HepG2 (cell line): ENCODE measurements at regions not wholly inside any gene's neighbourhood (a gene's known extent, or its start where the extent isn't known, plus 50 kb on each side); places are given as distances from the start of the nearest gene placed in this dataset.

Experiments used
- ATAC-seq: fragments of 200-7000 bp; cut with Tn5 transposase; 3 replicates; pipeline ENCODE4 v1.9.1; 2020; ENCODE audit warnings: mild to moderate bottlenecking, moderate library complexity
- BruUV-seq: library from RNA; stranded (reverse); fragments of 400-500 nt; replicated peaks from 2 replicates; lab custom pipeline; 2021; lab: Mats Ljungman, UMichigan
- CTCF ChIA-PET: fragments of 300-600 bp; formaldehyde crosslinking; extraction: SDS; loops from one replicate; lab custom pipeline; 2021; ENCODE audit warnings: low total read pairs, inconsistent platforms, low intra/inter-chr PET ratio; lab: Yijun Ruan, JAX
- POLR2A ChIA-PET: fragments of 350-600 bp; sonication (Branson Sonifier 250); formaldehyde crosslinking; loops from one replicate; lab custom pipeline; 2020; ENCODE audit warnings: antibody characterized with exemption, inconsistent platforms; lab: Yijun Ruan, JAX
- DNase-seq: peaks from one replicate; pipeline ENCODE4 v3.0.0-alpha.2; 2015; ENCODE audit warnings: low spot score
- FAIRE-seq: peaks from 3 replicates; lab custom pipeline; 2011; peaks lifted over from hg19 to GRCh38; lab: Jason Lieb, UNC
- H2AFZ ChIP-seq: one replicate; pipeline ENCODE4 v1.6.1; 2011; ENCODE audit warnings: low read length, inconsistent platforms
- H3K27ac ChIP-seq: fragments of 300-600 bp; 3 replicates; pipeline ENCODE4 v1.8.0; 2011; ENCODE audit warnings: mixed run types, mild to moderate bottlenecking, mixed read lengths, low read length, inconsistent platforms; ENCODE audit not compliant: insufficient read depth; ENCODE audit errors: extremely low read length
- H3K27me3 ChIP-seq, 2 experiments: fragments of 200-600 bp in 1 of 2; 2 replicates in 1 of 2; 3 replicates in 1 of 2; pipeline versions ENCODE4 v1.6.0 to v1.8.0; 2011; ENCODE audit warnings: low read length in 2 of 2, mild to moderate bottlenecking in 2 of 2, moderate library complexity in 2 of 2, inconsistent platforms in 1 of 2; ENCODE audit not compliant: insufficient read depth in 2 of 2, control insufficient read depth in 1 of 2
- H3K36me3 ChIP-seq, 2 experiments: fragments of 200-600 bp in 1 of 2; replicated peaks in 1 of 2; 2 replicates in 1 of 2; 3 replicates in 1 of 2; pipeline versions ENCODE4 v1.5.1 to v1.8.0; 2011; ENCODE audit warnings: low read length in 2 of 2, inconsistent platforms in 1 of 2; ENCODE audit not compliant: insufficient read depth in 2 of 2, control insufficient read depth in 1 of 2
- H3K4me1 ChIP-seq: 2 replicates; pipeline ENCODE4 v1.5.1; 2012; ENCODE audit warnings: low read length, inconsistent platforms; ENCODE audit not compliant: insufficient read depth
- H3K4me2 ChIP-seq: 2 replicates; pipeline ENCODE4 v1.6.0; 2011; ENCODE audit warnings: low read depth, low read length, inconsistent platforms
- H3K4me3 ChIP-seq, 3 experiments: fragments of 200-600 bp in 1 of 3; sonication (generic), shearing (Covaris generic) in 1 of 3; replicated peaks in 1 of 3; 2 replicates each; pipeline ENCODE4 v1.5.1; 2011 to 2016; ENCODE audit warnings: low read length in 3 of 3, inconsistent platforms in 2 of 3, low read depth in 2 of 3, mild to moderate bottlenecking in 2 of 3, control low read depth in 1 of 3, mixed read lengths in 1 of 3; ENCODE audit not compliant: insufficient read depth in 1 of 3
- H3K79me2 ChIP-seq: one replicate; pipeline ENCODE4 v1.6.1; 2011; ENCODE audit warnings: low read length, inconsistent platforms; ENCODE audit not compliant: insufficient read depth
- H3K9ac ChIP-seq: 2 replicates; pipeline ENCODE4 v1.6.0; 2011; ENCODE audit warnings: mild to moderate bottlenecking, low read depth, low read length, inconsistent platforms; ENCODE audit not compliant: insufficient read depth
- H3K9me3 ChIP-seq: 2 replicates; pipeline ENCODE4 v1.5.1; 2012; ENCODE audit warnings: mild to moderate bottlenecking, low read length
- H4K20me1 ChIP-seq: 2 replicates; pipeline ENCODE4 v1.6.0; 2011; ENCODE audit warnings: inconsistent platforms, mild to moderate bottlenecking, low read length, moderate library complexity; ENCODE audit not compliant: insufficient read depth
- GPN1 ChIP-seq: sonication (generic); formaldehyde crosslinking; IDR thresholded peaks from 2 replicates; pipeline ENCODE4 v1.5.1; 2020; ENCODE audit warnings: missing genetic modification reagents, borderline replicate concordance
- HMG20B ChIP-seq: conservative IDR thresholded peaks from 2 replicates; pipeline ENCODE4 v1.6.1; 2016; ENCODE audit warnings: missing genetic modification reagents, missing compliant biosample characterization
- JUND ChIP-seq: sonication (generic); formaldehyde crosslinking; IDR thresholded peaks from 2 replicates; pipeline ENCODE4 v1.8.0; 2022; ENCODE audit warnings: mild to moderate bottlenecking, missing genetic modification reagents
- SAP130 ChIP-seq: IDR thresholded peaks from 2 replicates; pipeline ENCODE4 v1.6.1; 2016; ENCODE audit warnings: low read depth
- TAF1 ChIP-seq: sonication (generic); formaldehyde crosslinking; IDR thresholded peaks from 2 replicates; pipeline ENCODE4 v1.4.0; 2020; ENCODE audit warnings: missing genetic modification reagents
- YEATS2 ChIP-seq: sonication (generic); formaldehyde crosslinking; IDR thresholded peaks from 2 replicates; pipeline ENCODE4 v1.4.0; 2020; ENCODE audit warnings: missing genetic modification reagents, borderline replicate concordance
- ZFX ChIP-seq: sonication (generic); formaldehyde crosslinking; IDR thresholded peaks from 2 replicates; pipeline ENCODE4 v1.4.0; 2020; ENCODE audit warnings: mild to moderate bottlenecking, low read depth, missing genetic modification reagents, moderate library complexity
- ZKSCAN8 ChIP-seq: IDR thresholded peaks from 2 replicates; pipeline ENCODE4 v1.6.1; 2016; ENCODE audit warnings: borderline replicate concordance, missing genetic modification reagents, missing compliant biosample characterization
- ZNF225 ChIP-seq: sonication (generic); formaldehyde crosslinking; IDR thresholded peaks from 2 replicates; pipeline ENCODE4 v1.4.0; 2020; ENCODE audit warnings: mild to moderate bottlenecking, missing genetic modification reagents
- ZNF333 ChIP-seq: sonication (generic); formaldehyde crosslinking; IDR thresholded peaks from 2 replicates; pipeline ENCODE4 v1.4.0; 2020; ENCODE audit warnings: mild to moderate bottlenecking, missing genetic modification reagents, borderline replicate concordance
- ZSCAN20 ChIP-seq: sonication (generic); formaldehyde crosslinking; IDR thresholded peaks from 2 replicates; pipeline ENCODE4 v1.4.0; 2020; ENCODE audit warnings: missing genetic modification reagents, mild to moderate bottlenecking, borderline replicate concordance
- WGBS: methylation state at CpG from one replicate; pipeline ENCODE4 v1.1.6; 2017; ENCODE audit warnings: low lambda C conversion rate; 5-methylcytosine and 5-hydroxymethylcytosine counted together
- in situ Hi-C: cut with HindIII; loops from 2 replicates; pipeline ENCODE4 v1.10.0; 2017; ENCODE audit warnings: low pct_unique_long_range_greater_than_20kb; ENCODE audit not compliant: extremely low pct_ligation_motif_present
- intact Hi-C: fragments of 100-400 bp; cut with micrococcal nuclease; formaldehyde crosslinking; loops from one replicate; pipeline ENCODE4 v1.10.0; 2022; ENCODE audit not compliant: unreplicated experiment
- TF ChIP-seq, protein P1 (sequence below): sonication (generic); formaldehyde crosslinking; IDR thresholded peaks from 2 replicates; pipeline ENCODE4 v1.4.0; 2020; ENCODE audit warnings: mild to moderate bottlenecking, missing genetic modification reagents
- TF ChIP-seq, protein P2 (sequence below): sonication (generic); formaldehyde crosslinking; IDR thresholded peaks from 2 replicates; pipeline ENCODE4 v1.4.0; 2020; ENCODE audit warnings: missing genetic modification reagents, mild to moderate bottlenecking, borderline replicate concordance
- TF ChIP-seq, protein P3 (sequence below): sonication (generic); formaldehyde crosslinking; conservative IDR thresholded peaks from 2 replicates; pipeline ENCODE4 v1.4.0; 2020; ENCODE audit warnings: mild to moderate bottlenecking, missing genetic modification reagents, moderate library complexity

DNA sequence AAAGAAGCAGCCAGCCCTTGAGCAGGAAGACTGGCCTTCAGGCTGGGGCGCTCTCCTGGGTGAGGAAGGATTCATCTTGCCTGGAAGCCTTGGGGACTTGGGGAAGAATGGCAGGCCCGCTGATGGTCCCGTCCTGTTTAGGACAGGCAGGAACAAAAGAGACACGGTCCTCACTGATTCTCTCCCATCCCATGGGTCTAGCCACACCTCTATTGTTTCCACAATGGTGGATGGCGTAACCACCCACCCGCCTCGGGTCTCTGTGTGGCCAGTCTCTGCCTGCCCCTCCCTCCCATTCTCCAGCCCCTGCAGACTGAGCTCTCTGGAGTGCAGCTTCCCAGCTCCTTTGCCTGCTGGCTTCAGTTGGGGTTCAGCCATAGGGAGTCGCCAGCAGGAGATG lies 284.3 kb downstream of the UACA start:
- Histone ChIP-seq H4K20me1 (no peaks in the 10 kb centered on the region), H3K4me1 (no peaks in the 10 kb centered on the region), H3K9me3 (no peaks in the 10 kb centered on the region), H3K4me3 (no peak overlapping the region), H3K36me3 (no peaks in the 10 kb centered on the region), H3K4me2 (no peak overlapping the region), H2AFZ (no peak overlapping the region), H3K27ac (no peak overlapping the region), H3K9ac (no peak overlapping the region), H3K27me3 (peaks cover 4 to 22% of the 10 kb centered on the region in 2 experiments; a peak in 3 of 5 replicates), H3K79me2 (no peaks in the 10 kb centered on the region)
- ATAC-seq (no peak), FAIRE-seq (no peak), DNase-seq (no peak)
- intact Hi-C loops: no loop called here
- no peak for TF ChIP-seq ZNF333
- no peak for TF ChIP-seq HMG20B
- no peak for TF ChIP-seq ZKSCAN8 (CRISPR knock-in tag)
- no peak for TF ChIP-seq JUND
- no peak for TF ChIP-seq ZSCAN20
- TF ChIP-seq YEATS2 (CRISPR knock-in tag): no peak
- TF ChIP-seq, protein P1, sequence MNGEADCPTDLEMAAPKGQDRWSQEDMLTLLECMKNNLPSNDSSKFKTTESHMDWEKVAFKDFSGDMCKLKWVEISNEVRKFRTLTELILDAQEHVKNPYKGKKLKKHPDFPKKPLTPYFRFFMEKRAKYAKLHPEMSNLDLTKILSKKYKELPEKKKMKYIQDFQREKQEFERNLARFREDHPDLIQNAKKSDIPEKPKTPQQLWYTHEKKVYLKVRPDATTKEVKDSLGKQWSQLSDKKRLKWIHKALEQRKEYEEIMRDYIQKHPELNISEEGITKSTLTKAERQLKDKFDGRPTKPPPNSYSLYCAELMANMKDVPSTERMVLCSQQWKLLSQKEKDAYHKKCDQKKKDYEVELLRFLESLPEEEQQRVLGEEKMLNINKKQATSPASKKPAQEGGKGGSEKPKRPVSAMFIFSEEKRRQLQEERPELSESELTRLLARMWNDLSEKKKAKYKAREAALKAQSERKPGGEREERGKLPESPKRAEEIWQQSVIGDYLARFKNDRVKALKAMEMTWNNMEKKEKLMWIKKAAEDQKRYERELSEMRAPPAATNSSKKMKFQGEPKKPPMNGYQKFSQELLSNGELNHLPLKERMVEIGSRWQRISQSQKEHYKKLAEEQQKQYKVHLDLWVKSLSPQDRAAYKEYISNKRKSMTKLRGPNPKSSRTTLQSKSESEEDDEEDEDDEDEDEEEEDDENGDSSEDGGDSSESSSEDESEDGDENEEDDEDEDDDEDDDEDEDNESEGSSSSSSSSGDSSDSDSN (CRISPR knock-in tag): no peak
- TF ChIP-seq ZNF225 (CRISPR knock-in tag): no peak
- TF ChIP-seq GPN1 (CRISPR knock-in tag): no peak
- no peak for TF ChIP-seq SAP130 (CRISPR knock-in tag)
- TF ChIP-seq, protein P2, sequence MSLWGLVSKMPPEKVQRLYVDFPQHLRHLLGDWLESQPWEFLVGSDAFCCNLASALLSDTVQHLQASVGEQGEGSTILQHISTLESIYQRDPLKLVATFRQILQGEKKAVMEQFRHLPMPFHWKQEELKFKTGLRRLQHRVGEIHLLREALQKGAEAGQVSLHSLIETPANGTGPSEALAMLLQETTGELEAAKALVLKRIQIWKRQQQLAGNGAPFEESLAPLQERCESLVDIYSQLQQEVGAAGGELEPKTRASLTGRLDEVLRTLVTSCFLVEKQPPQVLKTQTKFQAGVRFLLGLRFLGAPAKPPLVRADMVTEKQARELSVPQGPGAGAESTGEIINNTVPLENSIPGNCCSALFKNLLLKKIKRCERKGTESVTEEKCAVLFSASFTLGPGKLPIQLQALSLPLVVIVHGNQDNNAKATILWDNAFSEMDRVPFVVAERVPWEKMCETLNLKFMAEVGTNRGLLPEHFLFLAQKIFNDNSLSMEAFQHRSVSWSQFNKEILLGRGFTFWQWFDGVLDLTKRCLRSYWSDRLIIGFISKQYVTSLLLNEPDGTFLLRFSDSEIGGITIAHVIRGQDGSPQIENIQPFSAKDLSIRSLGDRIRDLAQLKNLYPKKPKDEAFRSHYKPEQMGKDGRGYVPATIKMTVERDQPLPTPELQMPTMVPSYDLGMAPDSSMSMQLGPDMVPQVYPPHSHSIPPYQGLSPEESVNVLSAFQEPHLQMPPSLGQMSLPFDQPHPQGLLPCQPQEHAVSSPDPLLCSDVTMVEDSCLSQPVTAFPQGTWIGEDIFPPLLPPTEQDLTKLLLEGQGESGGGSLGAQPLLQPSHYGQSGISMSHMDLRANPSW (CRISPR knock-in tag): no peak
- TF ChIP-seq TAF1 (CRISPR knock-in tag): no peak
- no peak for TF ChIP-seq ZFX (CRISPR knock-in tag)
- TF ChIP-seq, protein P3, sequence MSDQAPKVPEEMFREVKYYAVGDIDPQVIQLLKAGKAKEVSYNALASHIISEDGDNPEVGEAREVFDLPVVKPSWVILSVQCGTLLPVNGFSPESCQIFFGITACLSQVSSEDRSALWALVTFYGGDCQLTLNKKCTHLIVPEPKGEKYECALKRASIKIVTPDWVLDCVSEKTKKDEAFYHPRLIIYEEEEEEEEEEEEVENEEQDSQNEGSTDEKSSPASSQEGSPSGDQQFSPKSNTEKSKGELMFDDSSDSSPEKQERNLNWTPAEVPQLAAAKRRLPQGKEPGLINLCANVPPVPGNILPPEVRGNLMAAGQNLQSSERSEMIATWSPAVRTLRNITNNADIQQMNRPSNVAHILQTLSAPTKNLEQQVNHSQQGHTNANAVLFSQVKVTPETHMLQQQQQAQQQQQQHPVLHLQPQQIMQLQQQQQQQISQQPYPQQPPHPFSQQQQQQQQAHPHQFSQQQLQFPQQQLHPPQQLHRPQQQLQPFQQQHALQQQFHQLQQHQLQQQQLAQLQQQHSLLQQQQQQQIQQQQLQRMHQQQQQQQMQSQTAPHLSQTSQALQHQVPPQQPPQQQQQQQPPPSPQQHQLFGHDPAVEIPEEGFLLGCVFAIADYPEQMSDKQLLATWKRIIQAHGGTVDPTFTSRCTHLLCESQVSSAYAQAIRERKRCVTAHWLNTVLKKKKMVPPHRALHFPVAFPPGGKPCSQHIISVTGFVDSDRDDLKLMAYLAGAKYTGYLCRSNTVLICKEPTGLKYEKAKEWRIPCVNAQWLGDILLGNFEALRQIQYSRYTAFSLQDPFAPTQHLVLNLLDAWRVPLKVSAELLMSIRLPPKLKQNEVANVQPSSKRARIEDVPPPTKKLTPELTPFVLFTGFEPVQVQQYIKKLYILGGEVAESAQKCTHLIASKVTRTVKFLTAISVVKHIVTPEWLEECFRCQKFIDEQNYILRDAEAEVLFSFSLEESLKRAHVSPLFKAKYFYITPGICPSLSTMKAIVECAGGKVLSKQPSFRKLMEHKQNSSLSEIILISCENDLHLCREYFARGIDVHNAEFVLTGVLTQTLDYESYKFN (CRISPR knock-in tag): no peak
- CTCF ChIA-PET: no interaction called here
- WGBS: 52% methylated on average over 8 of the region's 8 CpGs
- no TSS peak for BruUV-seq
- POLR2A ChIA-PET: no interaction called here
- in situ Hi-C loops: no loop called here
